Neural cell (in vitro differentiated cells): ENCODE measurements at regions not wholly inside any gene's neighbourhood (a gene's known extent, or its start where the extent isn't known, plus 50 kb on each side); places are given as distances from the start of the nearest gene placed in this dataset.

Experiments
- H2AFZ ChIP-seq: fragments of 200-600, 300-800 bp; sonication (generic), shearing (Covaris generic); 2 replicates; pipeline ENCODE4 v1.6.0; 2014; ENCODE audit warnings: low read depth, mild to moderate bottlenecking, antibody characterized with exemption, low read length, moderate library complexity
- H3F3A ChIP-seq: fragments of 200-600 bp; shearing (Covaris generic); 2 replicates; pipeline ENCODE4 v1.6.1; 2016; ENCODE audit warnings: mild to moderate bottlenecking, moderate library complexity, mixed read lengths, antibody characterized with exemption, low read length; ENCODE audit not compliant: insufficient read depth, poor library complexity, severe bottlenecking
- H3K27ac ChIP-seq: fragments of 200-600, 300-800 bp; sonication (generic), shearing (Covaris generic); 2 replicates; pipeline ENCODE4 v1.5.1; 2014; ENCODE audit warnings: mild to moderate bottlenecking, low read length, moderate library complexity
- H3K27me3 ChIP-seq: fragments of 300-800, 200-600 bp; sonication (generic), shearing (Covaris generic); 2 replicates; pipeline ENCODE4 v1.6.0; 2014; ENCODE audit warnings: mild to moderate bottlenecking, low read depth, low read length, moderate library complexity; ENCODE audit not compliant: insufficient read depth
- H3K36me3 ChIP-seq: fragments of 300-800, 200-600 bp; sonication (generic), shearing (Covaris generic); 2 replicates; pipeline ENCODE4 v1.5.1; 2014; ENCODE audit warnings: mild to moderate bottlenecking, antibody characterized with exemption, low read length, moderate library complexity; ENCODE audit not compliant: insufficient read depth
- H3K4me2 ChIP-seq: fragments of 300-800, 200-600 bp; sonication (generic), shearing (Covaris generic); 2 replicates; pipeline ENCODE4 v1.6.0; 2014; ENCODE audit warnings: mild to moderate bottlenecking, low read length
- H3K4me3 ChIP-seq: fragments of 300-800, 200-600 bp; sonication (generic), shearing (Covaris generic); 2 replicates; pipeline ENCODE4 v1.5.1; 2014; ENCODE audit warnings: mild to moderate bottlenecking, low read length, moderate library complexity
- H3K79me2 ChIP-seq: fragments of 200-600 bp; shearing (Covaris generic); replicated peaks from 2 replicates; pipeline ENCODE4 v1.6.0; 2014; ENCODE audit warnings: mild to moderate bottlenecking, low read length, moderate library complexity; ENCODE audit not compliant: insufficient read depth
- H3K9ac ChIP-seq: fragments of 300-800, 200-600 bp; sonication (generic), shearing (Covaris generic); 2 replicates; pipeline ENCODE4 v1.6.1; 2016; ENCODE audit warnings: mild to moderate bottlenecking, low read length, mixed read lengths
- H3K9me2 ChIP-seq: fragments of 200-600 bp; shearing (Covaris generic); 2 replicates; pipeline ENCODE4 v1.6.1; 2016; ENCODE audit warnings: mild to moderate bottlenecking, low read length, mixed read lengths; ENCODE audit not compliant: insufficient read depth
- H3K9me3 ChIP-seq: fragments of 200-600, 300-800 bp; sonication (generic), shearing (Covaris generic); 2 replicates; pipeline ENCODE4 v1.6.1; 2016; ENCODE audit warnings: mild to moderate bottlenecking, mixed run types, low read length, moderate library complexity, mixed read lengths
- H4K20me1 ChIP-seq: fragments of 200-600 bp; shearing (Covaris generic); 2 replicates; pipeline ENCODE4 v1.6.1; 2016; ENCODE audit warnings: mild to moderate bottlenecking, mixed run types; ENCODE audit not compliant: insufficient read depth
- EP300 ChIP-seq: fragments of 450-650 bp; conservative IDR thresholded peaks from 2 replicates; pipeline ENCODE4 v1.6.1; 2014; ENCODE audit warnings: antibody characterized with exemption, mild to moderate bottlenecking, moderate library complexity; ENCODE audit not compliant: poor library complexity, severe bottlenecking
- EZH2 ChIP-seq: fragments of 200-600, 300-800 bp; shearing (Covaris generic), sonication (generic); IDR thresholded peaks from 2 replicates; pipeline ENCODE4 v1.6.1; 2014; ENCODE audit warnings: antibody characterized with exemption, low read length, borderline replicate concordance, mild to moderate bottlenecking; ENCODE audit not compliant: insufficient read depth, poor library complexity, severe bottlenecking
- MXI1 ChIP-seq: fragments of 450-650 bp; conservative IDR thresholded peaks from 2 replicates; pipeline ENCODE4 v1.6.1; 2014; ENCODE audit warnings: antibody characterized with exemption, mild to moderate bottlenecking; ENCODE audit not compliant: poor library complexity, severe bottlenecking
- POLR2AphosphoS5 ChIP-seq: IDR thresholded peaks from 2 replicates; pipeline ENCODE4 v1.6.1; 2012
- RAD21 ChIP-seq: fragments of 450-650 bp; conservative IDR thresholded peaks from 2 replicates; pipeline ENCODE4 v1.6.1; 2014; ENCODE audit warnings: antibody characterized with exemption, mild to moderate bottlenecking, moderate library complexity
- SMC3 ChIP-seq: fragments of 450-650 bp; conservative IDR thresholded peaks from 2 replicates; pipeline ENCODE4 v1.6.1; 2014; ENCODE audit warnings: antibody characterized with exemption, mild to moderate bottlenecking, moderate library complexity; ENCODE audit not compliant: poor library complexity
- TAF1 ChIP-seq: IDR thresholded peaks from 2 replicates; pipeline ENCODE4 v1.6.1; 2012; ENCODE audit warnings: low read depth
- TF ChIP-seq, protein P1 (sequence below): fragments of 450-650 bp; IDR thresholded peaks from 2 replicates; pipeline ENCODE4 v1.5.1; 2014; ENCODE audit warnings: antibody characterized with exemption, mild to moderate bottlenecking, moderate library complexity; ENCODE audit not compliant: poor library complexity, severe bottlenecking
- TF ChIP-seq, protein P2 (sequence below): IDR thresholded peaks from 2 replicates; pipeline ENCODE4 v1.6.1; 2012; ENCODE audit warnings: borderline replicate concordance

DNA sequence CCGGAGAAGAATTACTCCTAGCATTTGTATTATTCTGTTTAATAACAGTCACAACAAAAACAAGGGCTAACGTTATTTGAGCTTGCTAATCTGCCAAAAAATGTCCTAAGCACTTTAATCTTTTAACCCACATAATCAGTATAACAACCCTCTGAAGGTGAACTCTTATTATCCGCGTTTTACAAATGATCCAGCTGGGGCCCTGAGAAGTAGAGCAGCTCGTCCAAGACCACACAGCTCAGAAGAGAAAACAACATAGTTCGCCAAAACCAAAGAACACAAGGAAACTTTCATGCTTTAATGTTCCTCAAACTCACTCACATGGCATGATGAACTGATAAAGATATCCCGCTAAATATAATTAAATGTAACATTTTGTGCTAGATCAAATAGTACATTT, 159.7 kb upstream of the ZNF236 start:
- Histone ChIP-seq H3K4me2 (no peak overlapping the region), H3F3A (no peaks in the 10 kb centered on the region), H2AFZ (no peak overlapping the region), H3K79me2 (no peaks in the 10 kb centered on the region), H3K9me2 (no peaks in the 10 kb centered on the region), H3K9me3 (no peaks in the 10 kb centered on the region), H4K20me1 (no peaks in the 10 kb centered on the region), H3K36me3 (no peaks in the 10 kb centered on the region), H3K4me3 (no peak overlapping the region), H3K9ac (no peak overlapping the region), H3K27ac (no peak overlapping the region), H3K27me3 (no peaks in the 10 kb centered on the region)
- no peak for TF ChIP-seq TAF1
- no peak for TF ChIP-seq SMC3
- no peak for TF ChIP-seq RAD21
- no peak for TF ChIP-seq EZH2
- TF ChIP-seq MXI1: no peak
- TF ChIP-seq EP300: no peak
- TF ChIP-seq, protein P1, sequence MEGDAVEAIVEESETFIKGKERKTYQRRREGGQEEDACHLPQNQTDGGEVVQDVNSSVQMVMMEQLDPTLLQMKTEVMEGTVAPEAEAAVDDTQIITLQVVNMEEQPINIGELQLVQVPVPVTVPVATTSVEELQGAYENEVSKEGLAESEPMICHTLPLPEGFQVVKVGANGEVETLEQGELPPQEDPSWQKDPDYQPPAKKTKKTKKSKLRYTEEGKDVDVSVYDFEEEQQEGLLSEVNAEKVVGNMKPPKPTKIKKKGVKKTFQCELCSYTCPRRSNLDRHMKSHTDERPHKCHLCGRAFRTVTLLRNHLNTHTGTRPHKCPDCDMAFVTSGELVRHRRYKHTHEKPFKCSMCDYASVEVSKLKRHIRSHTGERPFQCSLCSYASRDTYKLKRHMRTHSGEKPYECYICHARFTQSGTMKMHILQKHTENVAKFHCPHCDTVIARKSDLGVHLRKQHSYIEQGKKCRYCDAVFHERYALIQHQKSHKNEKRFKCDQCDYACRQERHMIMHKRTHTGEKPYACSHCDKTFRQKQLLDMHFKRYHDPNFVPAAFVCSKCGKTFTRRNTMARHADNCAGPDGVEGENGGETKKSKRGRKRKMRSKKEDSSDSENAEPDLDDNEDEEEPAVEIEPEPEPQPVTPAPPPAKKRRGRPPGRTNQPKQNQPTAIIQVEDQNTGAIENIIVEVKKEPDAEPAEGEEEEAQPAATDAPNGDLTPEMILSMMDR: no peak
- TF ChIP-seq, protein P2, sequence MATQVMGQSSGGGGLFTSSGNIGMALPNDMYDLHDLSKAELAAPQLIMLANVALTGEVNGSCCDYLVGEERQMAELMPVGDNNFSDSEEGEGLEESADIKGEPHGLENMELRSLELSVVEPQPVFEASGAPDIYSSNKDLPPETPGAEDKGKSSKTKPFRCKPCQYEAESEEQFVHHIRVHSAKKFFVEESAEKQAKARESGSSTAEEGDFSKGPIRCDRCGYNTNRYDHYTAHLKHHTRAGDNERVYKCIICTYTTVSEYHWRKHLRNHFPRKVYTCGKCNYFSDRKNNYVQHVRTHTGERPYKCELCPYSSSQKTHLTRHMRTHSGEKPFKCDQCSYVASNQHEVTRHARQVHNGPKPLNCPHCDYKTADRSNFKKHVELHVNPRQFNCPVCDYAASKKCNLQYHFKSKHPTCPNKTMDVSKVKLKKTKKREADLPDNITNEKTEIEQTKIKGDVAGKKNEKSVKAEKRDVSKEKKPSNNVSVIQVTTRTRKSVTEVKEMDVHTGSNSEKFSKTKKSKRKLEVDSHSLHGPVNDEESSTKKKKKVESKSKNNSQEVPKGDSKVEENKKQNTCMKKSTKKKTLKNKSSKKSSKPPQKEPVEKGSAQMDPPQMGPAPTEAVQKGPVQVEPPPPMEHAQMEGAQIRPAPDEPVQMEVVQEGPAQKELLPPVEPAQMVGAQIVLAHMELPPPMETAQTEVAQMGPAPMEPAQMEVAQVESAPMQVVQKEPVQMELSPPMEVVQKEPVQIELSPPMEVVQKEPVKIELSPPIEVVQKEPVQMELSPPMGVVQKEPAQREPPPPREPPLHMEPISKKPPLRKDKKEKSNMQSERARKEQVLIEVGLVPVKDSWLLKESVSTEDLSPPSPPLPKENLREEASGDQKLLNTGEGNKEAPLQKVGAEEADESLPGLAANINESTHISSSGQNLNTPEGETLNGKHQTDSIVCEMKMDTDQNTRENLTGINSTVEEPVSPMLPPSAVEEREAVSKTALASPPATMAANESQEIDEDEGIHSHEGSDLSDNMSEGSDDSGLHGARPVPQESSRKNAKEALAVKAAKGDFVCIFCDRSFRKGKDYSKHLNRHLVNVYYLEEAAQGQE: no peak
- no peak for TF ChIP-seq POLR2AphosphoS5

- H3K9me2 ChIP-seq: no peaks in the 10 kb centered on the region
- no peak overlapping the region for H3K4me2 ChIP-seq
- H3K27me3 ChIP-seq: no peaks in the 10 kb centered on the region
- H3K9me3 ChIP-seq: no peaks in the 10 kb centered on the region
- no peak overlapping the region for H2AFZ ChIP-seq
- H3K9ac ChIP-seq: no peak overlapping the region
- H3K27ac ChIP-seq: no peak overlapping the region
- no peak overlapping the region for H3K4me3 ChIP-seq
- TF ChIP-seq EZH2 (no peak), TAF1 (no peak), EP300 (no peak), SMC3 (no peak), POLR2AphosphoS5 (no peak)
- H3K36me3 ChIP-seq: no peaks in the 10 kb centered on the region
- H3K79me2 ChIP-seq: no peaks in the 10 kb centered on the region
- H3F3A ChIP-seq: no peaks in the 10 kb centered on the region
- no peaks in the 10 kb centered on the region for H4K20me1 ChIP-seq
These were observed 161.7 kb upstream of the ZNF236 start for GRCh38 chr18:76660571-76661192.
